ENCODE measurements at regions not wholly inside any gene's neighbourhood (a gene's known extent, or its start where the extent isn't known, plus 50 kb on each side); places are given as distances from the start of the nearest gene placed in this dataset.

DNA sequence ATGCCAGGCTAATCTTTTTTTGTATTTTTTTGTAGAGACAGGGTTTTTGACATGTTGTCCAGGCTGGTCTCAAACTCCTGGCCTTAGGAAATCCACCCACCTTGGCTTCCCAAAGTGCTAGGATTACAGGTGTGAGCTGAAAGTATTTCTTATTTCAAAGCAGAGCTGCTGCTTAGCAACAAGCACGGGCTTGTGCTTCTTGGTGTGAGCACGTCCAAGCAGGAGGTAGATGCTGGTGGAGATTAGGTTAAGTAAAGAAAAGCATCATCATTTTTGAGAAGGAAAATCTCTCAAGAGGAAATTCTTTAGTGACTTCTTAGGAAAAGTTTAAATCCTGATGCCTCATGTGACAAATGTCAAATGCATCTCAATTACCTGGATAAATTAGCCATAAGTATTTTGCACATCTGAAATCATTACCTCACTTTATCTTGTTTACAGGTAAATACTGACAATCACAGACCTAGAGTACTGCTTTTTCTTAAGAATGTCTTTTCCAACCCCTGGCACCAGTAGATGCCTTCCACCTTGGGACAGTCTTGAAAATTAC lies 431.8 kb upstream of the FZD8 start:
- no peaks in the 10 kb centered on the region for H3K9me3 Mint-ChIP-seq (ENCODE audit: insufficient read depth)
- TF ChIP-seq EZH2 (IDR thresholded peaks at IDR 0.05; ENCODE audit: borderline replicate concordance, insufficient read depth, low read depth, low read length, poor library complexity, severe bottlenecking) = no peak
- TF ChIP-seq, protein P1, sequence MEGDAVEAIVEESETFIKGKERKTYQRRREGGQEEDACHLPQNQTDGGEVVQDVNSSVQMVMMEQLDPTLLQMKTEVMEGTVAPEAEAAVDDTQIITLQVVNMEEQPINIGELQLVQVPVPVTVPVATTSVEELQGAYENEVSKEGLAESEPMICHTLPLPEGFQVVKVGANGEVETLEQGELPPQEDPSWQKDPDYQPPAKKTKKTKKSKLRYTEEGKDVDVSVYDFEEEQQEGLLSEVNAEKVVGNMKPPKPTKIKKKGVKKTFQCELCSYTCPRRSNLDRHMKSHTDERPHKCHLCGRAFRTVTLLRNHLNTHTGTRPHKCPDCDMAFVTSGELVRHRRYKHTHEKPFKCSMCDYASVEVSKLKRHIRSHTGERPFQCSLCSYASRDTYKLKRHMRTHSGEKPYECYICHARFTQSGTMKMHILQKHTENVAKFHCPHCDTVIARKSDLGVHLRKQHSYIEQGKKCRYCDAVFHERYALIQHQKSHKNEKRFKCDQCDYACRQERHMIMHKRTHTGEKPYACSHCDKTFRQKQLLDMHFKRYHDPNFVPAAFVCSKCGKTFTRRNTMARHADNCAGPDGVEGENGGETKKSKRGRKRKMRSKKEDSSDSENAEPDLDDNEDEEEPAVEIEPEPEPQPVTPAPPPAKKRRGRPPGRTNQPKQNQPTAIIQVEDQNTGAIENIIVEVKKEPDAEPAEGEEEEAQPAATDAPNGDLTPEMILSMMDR (IDR thresholded peaks at IDR 0.05) = no peak
- intact Hi-C loops (cut with micrococcal nuclease) = no loop called here
- H4K20me1 ChIP-seq (ENCODE audit: control insufficient read depth, insufficient read depth, low read length, poor library complexity, severe bottlenecking) = no peaks in the 10 kb centered on the region
- no peak overlapping the region for H2AFZ ChIP-seq (ENCODE audit: insufficient read depth, low read depth, low read length, poor library complexity, severe bottlenecking)
- POLR2A ChIA-PET = no interaction called here
- no peak for DNase-seq
- H3K4me2 ChIP-seq (replicated peaks; ENCODE audit: low read depth, low read length, poor library complexity, severe bottlenecking) = no peak overlapping the region
- no peaks in the 10 kb centered on the region for H3K27me3 ChIP-seq (replicated peaks in 1 of 4; ENCODE audit: control extremely low read depth in 1 of 4, control insufficient read depth in 3 of 4, insufficient read depth in 4 of 4, low read length in 3 of 4)
- no peak overlapping the region for H3K27ac ChIP-seq (ENCODE audit: low read length in 2 of 2)
- H3K27me3 Mint-ChIP-seq = no peaks in the 10 kb centered on the region
- no peak overlapping the region for H3K9ac ChIP-seq (ENCODE audit: low read length)
- no peaks in the 10 kb centered on the region for H3K4me1 Mint-ChIP-seq
- no peak for ATAC-seq (ENCODE audit: low read depth)
- no peaks in the 10 kb centered on the region for H3K79me2 ChIP-seq (ENCODE audit: control insufficient read depth, insufficient read depth, low read length)
- 40% methylated on average over 1 of the region's 2 CpGs for WGBS (ENCODE audit: insufficient coverage)
- no peak overlapping the region for H3K27ac Mint-ChIP-seq
- H3K4me3 Mint-ChIP-seq = no peak overlapping the region
- H3K4me3 ChIP-seq (ENCODE audit: control extremely low read depth in 1 of 5, extremely low read depth in 1 of 5, insufficient read depth in 1 of 5, low read depth in 2 of 5, low read length in 4 of 5) = no peak overlapping the region
- no peaks in the 10 kb centered on the region for H3K4me1 ChIP-seq (ENCODE audit: control insufficient read depth in 2 of 2, insufficient read depth in 2 of 2, low read length in 2 of 2)
- H3K36me3 ChIP-seq (replicated peaks in 1 of 2; ENCODE audit: control extremely low read depth in 1 of 2, control insufficient read depth in 1 of 2, extremely low read depth in 1 of 2, insufficient read depth in 2 of 2, low read length in 1 of 2) = no peaks in the 10 kb centered on the region
- CTCF ChIA-PET = no interaction called here
- no peaks in the 10 kb centered on the region for H3K9me3 ChIP-seq (ENCODE audit: control extremely low read depth in 1 of 3, control insufficient read depth in 2 of 3, insufficient read depth in 1 of 3, low read length in 2 of 3)

DNA sequence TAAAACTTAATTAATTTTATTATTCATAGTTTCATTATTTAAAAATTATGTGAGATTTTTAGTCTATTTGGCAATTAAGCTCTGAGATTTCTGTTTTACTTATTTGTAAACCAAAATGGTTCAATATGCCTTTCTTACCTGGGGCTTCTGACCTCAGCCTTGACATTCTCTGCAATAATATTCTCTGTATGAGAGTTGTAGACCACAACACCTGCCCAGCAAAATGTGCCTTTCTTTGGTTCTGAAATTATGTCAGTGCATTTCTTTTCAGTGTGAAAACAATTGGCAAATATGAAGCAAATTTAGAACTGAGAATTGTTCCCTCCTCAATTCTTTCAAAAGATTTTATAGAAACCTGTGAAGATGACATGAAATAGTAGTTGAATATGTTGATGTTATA lies 426.4 kb upstream of the FZD8 start:
- Mint-ChIP-seq H3K27me3 (no peaks in the 10 kb centered on the region), H3K4me1 (no peaks in the 10 kb centered on the region), H3K9me3 (ENCODE audit: insufficient read depth) (no peaks in the 10 kb centered on the region), H3K4me3 (no peak overlapping the region), H3K27ac (no peak overlapping the region)
- ATAC-seq (ENCODE audit: low read depth) = no peak
- Histone ChIP-seq H4K20me1 (ENCODE audit: control insufficient read depth, insufficient read depth, low read length, poor library complexity, severe bottlenecking) (no peaks in the 10 kb centered on the region), H3K9ac (ENCODE audit: low read length) (no peak overlapping the region), H3K36me3 (replicated peaks in 1 of 2; ENCODE audit: control extremely low read depth in 1 of 2, control insufficient read depth in 1 of 2, extremely low read depth in 1 of 2, insufficient read depth in 2 of 2, low read length in 1 of 2) (no peaks in the 10 kb centered on the region), H3K4me2 (replicated peaks; ENCODE audit: low read depth, low read length, poor library complexity, severe bottlenecking) (no peak overlapping the region), H2AFZ (ENCODE audit: insufficient read depth, low read depth, low read length, poor library complexity, severe bottlenecking) (no peak overlapping the region), H3K79me2 (ENCODE audit: control insufficient read depth, insufficient read depth, low read length) (no peaks in the 10 kb centered on the region), H3K27me3 (replicated peaks in 1 of 4; ENCODE audit: control extremely low read depth in 1 of 4, control insufficient read depth in 3 of 4, insufficient read depth in 4 of 4, low read length in 3 of 4) (no peaks in the 10 kb centered on the region), H3K4me3 (ENCODE audit: control extremely low read depth in 1 of 5, extremely low read depth in 1 of 5, insufficient read depth in 1 of 5, low read depth in 2 of 5, low read length in 4 of 5) (no peak overlapping the region), H3K4me1 (ENCODE audit: control insufficient read depth in 2 of 2, insufficient read depth in 2 of 2, low read length in 2 of 2) (no peaks in the 10 kb centered on the region), H3K9me3 (ENCODE audit: control extremely low read depth in 1 of 3, control insufficient read depth in 2 of 3, insufficient read depth in 1 of 3, low read length in 2 of 3) (peaks cover 0 to 17% (median 11%) of the 10 kb centered on the region in 3 donors), H3K27ac (ENCODE audit: low read length in 2 of 2) (no peak overlapping the region)
- intact Hi-C loops (cut with micrococcal nuclease) = no loop called here
- ChIA-PET POLR2A (no interaction called here), CTCF (no interaction called here)
- no peak for DNase-seq
- no peak for TF ChIP-seq EZH2 (IDR thresholded peaks at IDR 0.05; ENCODE audit: borderline replicate concordance, insufficient read depth, low read depth, low read length, poor library complexity, severe bottlenecking)
- TF ChIP-seq, protein P1 (IDR thresholded peaks at IDR 0.05) = no peak

All from B cell (primary cell).